Nephron (organoid): ENCODE measurements at regions not wholly inside any gene's neighbourhood (a gene's known extent, or its start where the extent isn't known, plus 50 kb on each side); places are given as distances from the start of the nearest gene placed in this dataset.
"Not testable (repeated sequence)": the region's sequence is repeated elsewhere in the genome, so short reads cannot be mapped to it uniquely, and the experiment has no call there.

Experiments
- H3K27ac Mint-ChIP-seq, 3 experiments: 2 replicates each; pipeline ENCODE4 v1.8.0; 2020; ENCODE audit warnings: mixed read lengths in 3 of 3, mild to moderate bottlenecking in 2 of 3, moderate library complexity in 1 of 3
- H3K27me3 Mint-ChIP-seq: 2 replicates; pipeline ENCODE4 v1.8.0; 2021; ENCODE audit warnings: low read depth, mild to moderate bottlenecking, moderate library complexity, mixed read lengths
- H3K36me3 Mint-ChIP-seq: 2 replicates; pipeline ENCODE4 v1.8.0; 2020; ENCODE audit warnings: low read depth, mixed read lengths
- H3K4me1 Mint-ChIP-seq: 2 replicates; pipeline ENCODE4 v1.8.0; 2020; ENCODE audit warnings: mixed read lengths
- H3K4me3 Mint-ChIP-seq, 3 experiments: 2 replicates each; pipeline ENCODE4 v1.8.0; 2020; ENCODE audit warnings: mild to moderate bottlenecking in 3 of 3, mixed read lengths in 3 of 3, moderate library complexity in 2 of 3
- H3K9me3 Mint-ChIP-seq: 2 replicates; pipeline ENCODE4 v1.8.0; 2020; ENCODE audit warnings: mixed read lengths
- CTCF ChIP-seq, 3 experiments: fragments of 200-600 bp; sonication (generic); IDR thresholded peaks; one replicate each; pipeline ENCODE4 v1.5.0; 2021; ENCODE audit warnings: antibody characterized with exemption in 3 of 3; ENCODE audit not compliant: unreplicated experiment in 3 of 3

GRCh38 chr1:4177425-4178150, 277.5 kb upstream of the C1orf174 start:
- H3K27me3 Mint-ChIP-seq = peaks cover 16% of the 10 kb centered on the region

DNA sequence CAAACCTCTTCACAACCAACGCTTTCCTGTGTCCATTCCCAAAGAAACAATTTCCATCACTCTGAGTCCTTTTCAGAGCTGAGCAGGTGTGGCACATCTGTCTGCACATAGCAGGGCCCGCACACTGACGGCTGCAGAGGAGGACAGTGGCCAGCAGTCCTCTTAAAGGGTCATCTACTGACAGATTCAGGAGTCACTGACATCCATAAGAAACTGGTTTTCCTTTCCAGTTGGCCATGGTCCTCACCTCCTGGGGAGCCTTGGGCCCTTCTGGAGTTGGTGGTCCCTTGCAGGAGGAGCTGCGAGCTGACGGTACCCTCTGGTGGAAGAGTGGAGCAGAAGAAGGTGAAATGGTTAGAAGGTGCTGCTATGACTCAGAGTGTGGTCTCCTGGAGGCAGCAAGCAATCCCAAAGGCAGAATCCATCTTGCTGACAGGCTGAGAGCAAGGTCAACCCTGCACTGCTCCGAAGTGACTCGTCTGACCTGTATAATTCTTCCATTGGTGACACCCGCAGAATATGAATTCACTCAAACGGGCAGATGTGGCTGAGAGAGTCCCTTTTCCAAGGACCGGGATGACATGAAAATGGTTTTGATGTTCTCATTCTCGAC, 278.5 kb upstream of the C1orf174 start:
- Mint-ChIP-seq H3K36me3 (no peaks in the 10 kb centered on the region), H3K27me3 (peaks cover 6% of the 10 kb centered on the region), H3K9me3 (no peaks in the 10 kb centered on the region), H3K4me3 (no peak overlapping the region), H3K4me1 (peaks cover 3% of the 10 kb centered on the region), H3K27ac (no peak overlapping the region)
- no peak for TF ChIP-seq CTCF (IDR thresholded peaks at IDR 0.05; ENCODE audit: unreplicated experiment in 3 of 3)

More at GRCh38 chr1:4177425-4178150, 277.5 kb upstream of the C1orf174 start:
- H3K4me3 Mint-ChIP-seq = no peak overlapping the region
- no peak for TF ChIP-seq CTCF (IDR thresholded peaks at IDR 0.05; ENCODE audit: unreplicated experiment in 3 of 3)
- H3K27ac Mint-ChIP-seq = no peak overlapping the region
- peaks cover 5% of the 10 kb centered on the region for H3K4me1 Mint-ChIP-seq
- no peaks in the 10 kb centered on the region for H3K9me3 Mint-ChIP-seq
- H3K36me3 Mint-ChIP-seq = no peaks in the 10 kb centered on the region

- TF ChIP-seq CTCF (IDR thresholded peaks at IDR 0.05; ENCODE audit: unreplicated experiment in 3 of 3) = no peak
- H3K4me1 Mint-ChIP-seq = no peaks in the 10 kb centered on the region
- no peak overlapping the region for H3K4me3 Mint-ChIP-seq
- H3K36me3 Mint-ChIP-seq = no peaks in the 10 kb centered on the region
- peaks cover 4% of the 10 kb centered on the region for H3K27me3 Mint-ChIP-seq
- H3K27ac Mint-ChIP-seq = no peak overlapping the region
- H3K9me3 Mint-ChIP-seq = no peaks in the 10 kb centered on the region
Measured at GRCh38 chr1:4179914-4180735, 280.1 kb upstream of the C1orf174 start.

DNA sequence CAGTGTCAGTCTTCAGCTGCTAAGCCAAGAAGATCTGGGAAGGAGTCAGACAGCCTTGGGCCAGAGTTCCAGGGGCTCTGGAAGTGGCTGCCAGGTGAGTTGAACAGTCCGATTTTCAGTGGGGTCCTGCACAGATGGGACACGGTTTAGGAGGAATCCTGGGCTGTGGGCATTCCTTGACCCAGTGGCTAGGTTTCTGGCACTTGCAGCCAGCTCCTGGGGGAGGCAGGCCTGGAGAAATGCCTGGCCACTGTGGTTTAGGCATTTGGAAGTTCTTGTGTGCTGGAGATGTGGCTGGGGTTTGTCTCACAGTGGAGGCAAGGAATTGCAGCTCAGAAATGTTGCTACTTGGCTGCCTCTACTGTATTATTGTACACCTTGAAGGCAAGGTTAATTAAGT, 286.4 kb upstream of the C1orf174 start:
- not testable (repeated sequence) for H3K36me3 Mint-ChIP-seq, H3K27me3 Mint-ChIP-seq, H3K4me3 Mint-ChIP-seq, H3K4me1 Mint-ChIP-seq, H3K9me3 Mint-ChIP-seq, H3K27ac Mint-ChIP-seq

GRCh38 chr1:4203501-4203900, 303.4 kb upstream of the C1orf174 start:
- peaks cover 19% of the 10 kb centered on the region for H3K27me3 Mint-ChIP-seq
- peaks cover 35% of the 10 kb centered on the region for H3K9me3 Mint-ChIP-seq
- H3K4me3 Mint-ChIP-seq = no peak overlapping the region
- no peaks in the 10 kb centered on the region for H3K4me1 Mint-ChIP-seq
- H3K27ac Mint-ChIP-seq = no peak overlapping the region
- H3K36me3 Mint-ChIP-seq = no peaks in the 10 kb centered on the region
- no peak for TF ChIP-seq CTCF (IDR thresholded peaks at IDR 0.05; ENCODE audit: unreplicated experiment in 3 of 3)

DNA sequence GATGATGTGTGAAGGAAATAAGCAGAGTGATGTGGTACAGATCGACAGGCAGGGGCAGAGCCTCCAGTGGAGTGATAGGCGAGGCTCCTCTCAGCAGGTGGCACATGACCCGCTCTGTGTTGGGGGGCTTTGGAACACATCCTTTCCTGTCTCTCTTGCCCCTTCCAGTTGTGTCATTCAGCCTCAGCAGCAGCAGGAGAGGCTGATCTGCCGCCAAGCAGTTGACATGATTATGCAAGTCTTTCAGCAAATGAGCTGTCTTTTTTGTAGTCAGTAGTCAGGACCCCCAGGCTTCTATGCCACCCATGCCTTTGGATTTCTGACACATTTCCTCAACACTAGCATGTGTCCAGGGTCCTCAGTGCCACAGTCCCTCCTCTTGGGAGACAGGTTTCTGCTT, 307.1 kb upstream of the C1orf174 start:
- no peaks in the 10 kb centered on the region for H3K36me3 Mint-ChIP-seq
- no peak for TF ChIP-seq CTCF (IDR thresholded peaks at IDR 0.05; ENCODE audit: unreplicated experiment in 3 of 3)
- no peak overlapping the region for H3K27ac Mint-ChIP-seq
- no peaks in the 10 kb centered on the region for H3K4me1 Mint-ChIP-seq
- H3K9me3 Mint-ChIP-seq = peaks cover 35% of the 10 kb centered on the region
- H3K4me3 Mint-ChIP-seq = no peak overlapping the region
- H3K27me3 Mint-ChIP-seq = peaks cover 7% of the 10 kb centered on the region
